NCI-H748 (cell line): ENCODE measurements at regions not wholly inside any gene's neighbourhood (a gene's known extent, or its start where the extent isn't known, plus 50 kb on each side); places are given as distances from the start of the nearest gene placed in this dataset.
A peak's percentile ranks its signal among the peaks of the same experiment; 100 is the strongest.

Experiments used
- DNase-seq: peaks from one replicate; lab custom pipeline; 2025; ENCODE audit not compliant: unreplicated experiment; lab: John Stamatoyannopoulos, UW

DNA sequence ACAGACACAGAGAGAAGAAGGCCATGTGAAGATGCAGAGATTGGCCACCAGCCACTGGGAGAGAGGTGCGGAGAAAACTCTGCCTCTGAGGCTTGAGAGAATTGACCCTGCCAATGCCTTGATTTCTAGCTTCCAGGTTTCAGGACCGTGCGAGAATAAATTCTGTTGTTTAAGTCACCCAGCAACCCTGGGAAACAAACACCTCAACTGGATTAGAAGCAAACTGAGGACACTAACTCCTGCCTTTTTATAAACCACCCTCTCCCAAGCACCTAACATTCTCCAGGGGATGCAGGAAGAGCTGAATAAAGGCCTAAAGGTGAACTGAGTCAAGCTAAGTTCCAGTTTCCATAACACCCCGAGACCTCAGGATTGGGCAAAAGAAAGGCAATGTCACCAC lies 136.1 kb downstream of the ANKRD60 start:
- no peak for DNase-seq

DNA sequence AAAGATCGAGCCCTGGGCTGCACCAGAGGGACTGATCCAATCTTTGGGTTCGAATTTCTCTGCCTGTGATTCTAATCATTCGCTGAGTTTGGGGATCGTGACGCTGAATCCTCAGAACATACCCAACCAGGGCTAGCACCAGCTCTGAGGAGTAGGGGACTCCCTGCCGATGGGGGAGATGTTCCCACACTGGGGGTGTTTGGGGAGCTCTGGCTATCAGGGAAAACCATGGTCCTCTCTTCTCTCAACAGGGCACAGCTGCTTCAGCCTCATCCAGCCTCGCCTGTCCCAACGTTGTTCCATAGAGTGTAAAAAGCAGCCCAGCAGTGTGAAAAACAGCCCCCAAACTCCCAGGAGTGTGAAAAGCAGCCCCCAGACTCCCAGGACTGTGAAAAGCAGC lies 136.6 kb downstream of the ANKRD60 start:
- DNase-seq, result no peak

DNA sequence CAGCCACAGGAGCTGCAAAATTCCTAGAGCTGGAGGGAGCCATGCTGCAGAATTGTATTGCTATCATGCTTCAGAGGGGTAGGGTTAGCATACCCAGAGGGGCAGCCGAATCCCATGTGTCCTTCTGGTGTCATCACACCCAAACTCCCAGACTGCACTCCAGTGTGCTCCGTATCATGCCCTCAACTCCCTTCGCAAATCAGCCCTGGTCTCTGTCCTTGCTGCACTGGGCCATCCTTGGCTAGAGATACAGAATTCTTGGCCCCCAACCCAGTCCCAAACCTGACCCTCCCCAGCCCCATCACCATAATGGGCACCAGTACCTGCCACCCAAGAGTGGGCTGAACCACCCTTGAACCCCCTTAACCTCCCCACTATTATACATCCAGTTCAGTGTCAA lies 138.3 kb downstream of the ANKRD60 start:
- DNase-seq, result no peak

- no peak for DNase-seq
Measured at GRCh38 chr20:58088625-58089024, 139.8 kb downstream of the ANKRD60 start.

DNA sequence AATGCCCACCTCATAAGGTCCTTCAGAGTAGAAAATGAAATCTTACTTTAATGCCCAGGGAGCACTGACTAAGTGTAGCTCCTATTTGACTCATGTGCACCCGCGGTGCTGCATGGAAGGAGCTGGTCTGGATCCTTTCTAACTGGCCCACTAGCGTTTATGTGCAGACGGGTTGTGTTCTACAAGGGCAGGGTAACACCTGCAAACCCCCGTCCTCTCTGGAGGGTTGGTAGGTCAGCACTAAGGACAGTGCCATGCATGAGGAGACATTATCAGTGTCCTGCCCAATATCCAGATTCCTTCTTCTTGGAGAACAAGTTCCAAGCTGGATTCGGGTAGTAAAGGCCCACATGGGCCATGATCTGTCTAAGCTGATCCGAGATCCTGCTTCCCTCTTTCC lies 140.3 kb downstream of the ANKRD60 start:
- no peak for DNase-seq

DNA sequence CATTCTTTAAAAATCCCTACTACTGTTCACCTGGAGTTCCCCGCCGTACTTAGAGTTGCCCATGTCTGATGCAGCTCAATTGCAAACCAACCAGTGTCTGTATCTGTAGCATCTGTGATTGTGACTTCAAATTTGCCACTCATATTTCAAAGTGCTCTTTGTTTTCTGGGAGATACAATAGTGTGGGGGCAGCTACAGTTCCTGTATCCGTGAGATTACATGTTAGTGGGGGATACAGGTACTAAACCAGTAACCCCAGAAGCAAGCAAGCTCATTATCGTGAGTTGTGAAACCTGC lies 140.9 kb downstream of the ANKRD60 start:
- no peak for DNase-seq

GRCh38 chr20:58086763-58087561 lies 141.5 kb downstream of the ANKRD60 start:
- DNase-seq, result peak; percentile 71

- DNase-seq, result no peak
Measured at GRCh38 chr20:58084966-58085365, 143.5 kb downstream of the ANKRD60 start.

GRCh38 chr20:58084566-58084965 lies 143.9 kb downstream of the ANKRD60 start:
- no peak for DNase-seq

DNA sequence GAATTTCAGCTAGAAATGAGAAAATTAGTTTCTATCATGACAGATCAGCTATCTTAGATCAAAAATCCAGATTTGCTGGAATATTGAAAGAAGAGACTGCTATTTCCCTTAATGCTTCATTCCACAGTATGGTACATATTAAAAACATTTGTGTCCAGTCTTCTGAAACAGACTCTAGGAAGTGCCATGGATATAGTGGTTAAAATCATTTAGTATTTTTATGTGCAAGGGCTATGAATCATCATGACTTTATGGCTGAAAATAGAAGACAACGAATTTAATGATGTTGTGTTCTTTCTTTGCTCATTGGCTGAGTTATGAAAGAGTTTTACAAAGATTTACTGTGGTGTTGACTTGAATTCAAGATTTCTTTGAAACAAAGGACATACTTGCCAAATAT lies 146.6 kb downstream of the ANKRD60 start:
- no peak for DNase-seq

- no peak for DNase-seq
Measured at GRCh38 chr20:58078741-58079522, 149.5 kb downstream of the ANKRD60 start.

- DNase-seq, result no peak
Measured at GRCh38 chr20:58077282-58077681, 151.2 kb downstream of the ANKRD60 start.

GRCh38 chr20:58076405-58076804 lies 152.0 kb downstream of the ANKRD60 start:
- DNase-seq, result no peak

- no peak for DNase-seq
Measured at GRCh38 chr20:58075586-58076345, 152.7 kb downstream of the ANKRD60 start.

DNA sequence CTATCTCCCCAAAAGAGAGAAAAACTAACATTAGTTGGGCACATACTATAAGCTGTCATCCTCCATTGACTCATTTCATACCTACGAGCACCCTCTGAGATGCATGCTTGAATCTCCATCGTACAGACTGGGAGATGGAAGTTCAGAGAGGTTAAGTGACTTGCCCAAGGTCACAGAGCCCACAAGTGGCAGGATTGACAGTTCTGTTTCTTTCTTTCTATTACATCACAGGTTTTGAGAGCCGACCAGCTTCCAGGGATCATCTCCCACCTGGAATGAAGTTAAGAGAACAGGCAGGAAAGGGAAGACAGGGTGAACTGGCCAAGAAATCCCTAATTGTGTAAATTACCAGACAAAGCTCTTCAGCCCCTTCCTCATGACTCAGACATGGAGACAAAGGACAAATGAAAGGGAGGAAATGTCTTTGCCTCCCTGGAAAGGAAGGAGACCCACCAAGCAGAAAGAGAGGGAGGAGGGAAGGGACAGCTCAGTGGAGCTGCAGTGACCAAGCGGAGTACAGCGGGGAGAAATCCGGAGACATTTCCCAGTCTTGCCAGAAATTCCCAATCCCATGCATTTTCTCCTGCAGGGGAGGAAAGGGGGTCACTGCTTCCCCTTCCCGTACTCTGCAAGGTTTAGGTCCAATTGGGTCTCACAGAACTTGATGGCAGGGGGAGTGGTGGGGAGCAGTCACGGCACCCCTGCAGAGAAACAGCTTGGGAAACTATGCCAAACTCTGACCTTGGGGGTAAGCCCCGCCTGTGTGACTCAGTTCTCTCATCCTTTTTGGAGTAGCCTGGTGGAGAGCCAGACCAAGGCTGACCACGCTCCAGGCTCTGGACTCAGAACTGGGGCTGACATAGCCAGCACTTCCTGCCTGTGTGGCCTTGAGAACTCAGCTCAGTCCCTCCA lies 154.3 kb downstream of the ANKRD60 start:
- DNase-seq, result no peak

- DNase-seq, result no peak
Measured at GRCh38 chr20:58072695-58073671, 155.5 kb downstream of the ANKRD60 start.

GRCh38 chr20:58071991-58072390 lies 156.5 kb downstream of the ANKRD60 start:
- DNase-seq, result no peak

DNA sequence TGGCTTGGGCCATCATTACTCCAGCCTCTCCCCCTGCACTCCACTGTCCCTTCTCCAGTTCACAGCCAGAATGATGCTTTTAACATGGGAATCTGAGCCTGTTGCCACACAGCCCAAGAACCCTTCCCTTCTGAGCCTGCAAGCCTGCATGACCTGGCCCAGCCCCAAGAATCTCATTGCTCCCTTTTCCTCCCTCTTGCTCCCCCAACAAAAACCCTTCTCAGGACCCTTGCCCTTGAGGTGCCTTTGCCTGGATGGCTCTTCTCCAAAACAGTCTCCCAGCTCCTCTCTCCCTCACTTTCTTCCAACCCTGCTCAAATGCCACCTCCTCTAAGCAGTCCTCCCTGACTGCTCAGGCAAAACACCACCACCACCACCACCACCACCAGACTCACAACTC lies 157.2 kb downstream of the ANKRD60 start:
- DNase-seq, result no peak

DNA sequence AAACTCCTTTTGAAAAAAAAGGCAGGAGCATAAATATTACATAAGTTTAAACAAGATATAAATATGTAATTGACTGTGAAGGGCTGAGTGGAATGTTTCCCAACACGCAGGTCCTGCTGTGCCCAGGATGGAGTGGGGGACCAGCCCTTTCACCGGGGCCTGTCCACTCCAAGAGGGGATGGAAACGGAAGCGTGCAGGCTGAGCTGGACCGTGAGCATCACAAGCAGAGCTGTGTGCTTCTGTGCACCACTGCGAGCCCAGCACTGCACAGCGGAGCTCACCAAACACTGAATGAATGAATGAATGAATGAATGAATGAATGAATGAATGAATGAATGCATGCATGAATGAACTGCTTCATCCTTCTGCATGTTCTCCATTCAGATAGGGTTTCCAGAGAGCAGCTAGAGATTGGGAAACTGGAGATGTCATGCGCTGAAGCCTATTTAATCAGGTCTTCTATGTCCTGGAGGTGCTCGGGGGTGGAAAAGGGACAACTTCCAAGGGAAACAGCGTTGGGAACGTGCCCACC lies 157.7 kb downstream of the ANKRD60 start:
- no peak for DNase-seq
